ENCODE measurements at regions not wholly inside any gene's neighbourhood (a gene's known extent, or its start where the extent isn't known, plus 50 kb on each side); places are given as distances from the start of the nearest gene placed in this dataset.
"Not testable (repeated sequence)": the region's sequence is repeated elsewhere in the genome, so short reads cannot be mapped to it uniquely, and the experiment has no call there.

DNA sequence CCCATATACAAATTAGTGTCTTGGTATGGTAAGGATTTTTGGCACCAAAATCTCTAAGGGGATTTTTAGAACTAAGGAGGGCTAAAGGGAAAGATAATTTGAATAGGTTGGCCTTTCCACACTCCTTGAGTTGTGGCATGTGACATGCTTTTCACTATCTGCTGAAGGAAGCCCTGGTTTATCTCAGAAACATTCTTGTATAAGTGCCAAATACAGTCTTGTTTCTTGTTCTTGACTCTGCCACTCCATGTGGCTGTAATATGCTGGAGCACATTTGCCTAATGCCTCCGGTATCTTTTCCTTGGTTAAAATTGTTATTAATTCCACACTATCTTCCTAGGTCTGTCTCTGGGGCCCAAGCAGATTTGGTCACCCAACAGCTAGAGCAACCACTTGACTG, 457.0 kb downstream of the USP25 start:
- no peak for DNase-seq

GRCh38 chr21:16187603-16188301, 458.0 kb downstream of the USP25 start:
- DNase-seq: no peak

DNA sequence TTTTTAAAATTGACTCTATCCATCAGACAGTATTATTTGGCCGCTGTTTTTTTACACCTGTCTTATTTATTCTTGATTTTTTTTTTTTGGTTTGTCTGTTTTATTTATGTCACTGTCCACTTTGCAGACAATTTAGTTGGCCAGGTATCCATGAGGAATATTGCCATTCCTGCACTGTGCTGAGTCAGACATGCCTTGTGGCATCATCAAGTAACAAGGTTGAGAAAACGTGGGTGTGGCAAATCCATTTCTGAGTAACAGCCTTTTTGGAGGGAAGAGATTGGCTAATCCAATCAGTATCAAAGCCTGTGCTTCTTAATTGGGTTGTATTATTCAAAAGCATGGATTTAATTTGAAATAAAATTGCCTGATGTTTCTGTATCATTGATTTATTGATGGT, 463.1 kb downstream of the USP25 start:
- no peak for DNase-seq

DNA sequence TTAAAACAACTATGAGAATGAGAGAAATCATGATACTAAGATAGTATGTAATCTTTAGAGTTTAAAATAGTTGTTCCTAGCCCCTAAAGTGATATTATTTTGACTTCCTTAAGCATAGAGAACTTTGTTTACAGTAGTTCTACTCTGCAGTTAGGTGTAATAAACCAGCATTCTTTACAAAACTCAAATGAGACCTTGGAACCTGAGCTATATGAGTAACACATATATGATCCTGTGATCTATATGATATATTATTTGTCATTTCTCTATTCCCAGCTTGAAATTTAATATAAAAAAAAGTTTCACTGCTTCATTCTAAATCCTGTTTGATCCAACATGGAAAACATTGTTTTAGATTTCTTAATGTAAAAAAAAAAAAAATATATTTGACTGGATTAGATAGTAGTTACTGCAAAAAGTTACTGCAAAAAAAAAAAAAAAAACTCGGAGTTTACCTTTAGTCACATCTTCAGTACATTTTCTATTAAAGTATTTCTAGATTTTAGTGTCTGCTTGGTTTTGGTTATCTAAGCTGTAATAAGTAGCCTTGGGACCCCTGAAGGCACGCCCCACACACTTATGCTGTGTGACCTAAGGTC, 463.8 kb downstream of the USP25 start:
- DNase-seq: no peak

GRCh38 chr21:16194095-16194787, 464.5 kb downstream of the USP25 start:
- DNase-seq: peak; percentile 56

- no peak for DNase-seq
Observed at GRCh38 chr21:16194788-16195537, 465.2 kb downstream of the USP25 start.

- DNase-seq: peak; percentile 13
Observed at GRCh38 chr21:16195538-16195910, 465.7 kb downstream of the USP25 start.

- DNase-seq: no peak
Observed at GRCh38 chr21:16196001-16196400, 466.2 kb downstream of the USP25 start.

DNA sequence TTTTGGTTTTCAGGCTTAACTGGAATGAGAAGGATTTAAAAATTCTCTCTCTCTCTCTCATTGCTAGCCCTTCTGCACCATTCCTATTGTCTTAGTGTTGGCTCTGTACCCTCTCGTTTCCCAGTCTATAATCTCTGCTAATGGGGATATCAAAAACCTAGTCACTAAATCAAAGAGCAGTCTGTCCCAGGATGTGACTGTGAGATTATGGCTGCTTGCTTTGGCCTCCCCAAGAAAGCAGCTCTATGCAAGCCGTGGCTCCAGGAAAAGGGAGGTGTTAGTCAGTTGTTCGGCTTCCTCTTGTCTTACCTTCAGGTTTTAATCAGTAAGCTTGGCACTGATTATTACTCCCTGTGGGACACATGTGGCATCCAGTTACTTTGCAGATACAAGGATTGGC, 468.8 kb downstream of the USP25 start:
- DNase-seq: no peak

DNA sequence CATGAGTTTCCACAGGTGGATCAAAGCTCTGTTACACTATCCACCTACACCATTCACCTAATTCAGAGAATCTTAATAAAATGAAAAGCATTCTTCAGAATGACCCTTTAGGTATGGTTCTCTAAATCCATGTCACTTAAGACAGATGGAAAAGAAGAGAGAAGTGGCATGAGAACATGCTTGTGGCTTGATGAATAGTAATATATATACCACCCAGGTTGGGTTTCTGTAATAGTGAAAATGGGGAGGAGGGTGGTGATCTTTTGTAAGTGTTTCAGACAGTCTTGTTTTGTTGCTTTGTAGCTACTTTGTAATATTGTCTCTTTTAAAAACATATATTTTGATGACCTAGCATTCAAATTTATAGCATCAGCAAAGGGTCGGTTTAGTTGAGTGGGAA, 469.8 kb downstream of the USP25 start:
- DNase-seq: no peak

DNA sequence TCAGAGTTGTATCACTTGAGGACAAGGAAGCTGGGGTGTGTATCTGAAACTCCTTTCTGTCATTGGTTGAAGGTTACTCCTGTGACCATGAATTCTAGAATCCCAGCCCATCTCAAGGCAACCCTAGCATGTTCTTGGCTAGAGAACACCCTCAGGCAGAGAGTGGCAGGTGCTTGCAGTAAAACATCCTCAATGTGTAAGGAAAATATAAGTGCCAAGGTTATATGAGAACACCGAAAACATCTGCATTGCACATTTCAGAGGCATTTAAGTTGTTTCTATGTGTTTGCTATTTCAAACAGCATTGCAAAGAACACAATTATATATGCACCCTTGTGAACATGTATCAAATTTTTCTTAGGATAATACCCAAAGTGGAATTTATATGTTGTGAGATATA, 471.9 kb downstream of the USP25 start:
- DNase-seq: no peak

DNA sequence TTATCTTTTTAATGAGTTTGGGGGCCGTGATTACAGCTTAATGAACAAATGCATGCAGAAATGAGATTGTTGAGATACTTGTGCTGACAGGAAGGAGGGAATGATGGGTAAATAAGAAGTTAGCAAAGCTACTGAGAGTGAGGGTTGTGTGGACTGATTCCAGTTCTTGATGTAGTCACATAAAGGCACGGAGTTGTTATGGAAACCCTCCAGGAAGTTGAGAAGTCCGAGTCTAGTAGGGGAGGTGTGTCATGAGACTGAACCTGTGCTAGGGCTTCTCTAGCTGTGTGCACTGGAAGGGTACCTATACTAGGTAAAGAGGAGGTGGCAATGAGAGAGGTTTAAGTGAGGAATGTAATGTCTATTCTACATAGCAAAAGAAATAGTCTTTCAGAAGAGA, 475.7 kb downstream of the USP25 start:
- DNase-seq: no peak

- DNase-seq: no peak
Observed at GRCh38 chr21:16211339-16212303, 481.8 kb downstream of the USP25 start.

GRCh38 chr21:16213518-16213917, 483.7 kb downstream of the USP25 start:
- no peak for DNase-seq

- DNase-seq: no peak
Observed at GRCh38 chr21:16215193-16215592, 485.4 kb downstream of the USP25 start.

DNA sequence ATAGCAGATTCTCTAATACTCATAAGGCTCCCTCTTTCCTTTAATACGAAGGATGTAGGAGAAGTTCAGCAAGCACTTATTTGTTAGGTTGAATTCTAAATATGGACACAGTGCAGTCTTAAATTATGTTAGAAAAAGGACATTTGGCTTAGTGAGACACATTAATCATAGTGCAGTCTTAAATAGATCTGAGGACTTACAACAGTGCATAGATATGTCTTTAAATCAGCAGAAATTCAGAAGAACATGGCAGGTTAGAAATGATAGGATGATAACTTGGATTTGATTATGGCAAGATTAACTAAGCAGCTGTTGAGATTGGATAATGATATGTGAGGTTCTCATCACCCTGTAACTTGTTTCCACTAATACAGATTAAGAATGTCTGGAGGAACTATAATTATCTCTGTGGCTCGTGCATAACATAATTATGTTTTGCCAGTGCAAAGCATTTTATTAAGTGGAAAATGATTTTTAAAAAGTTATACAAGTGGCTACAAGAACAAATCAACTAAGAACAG, 485.9 kb downstream of the USP25 start:
- no peak for DNase-seq

- DNase-seq: no peak
Observed at GRCh38 chr21:16216288-16216962, 486.6 kb downstream of the USP25 start.

DNA sequence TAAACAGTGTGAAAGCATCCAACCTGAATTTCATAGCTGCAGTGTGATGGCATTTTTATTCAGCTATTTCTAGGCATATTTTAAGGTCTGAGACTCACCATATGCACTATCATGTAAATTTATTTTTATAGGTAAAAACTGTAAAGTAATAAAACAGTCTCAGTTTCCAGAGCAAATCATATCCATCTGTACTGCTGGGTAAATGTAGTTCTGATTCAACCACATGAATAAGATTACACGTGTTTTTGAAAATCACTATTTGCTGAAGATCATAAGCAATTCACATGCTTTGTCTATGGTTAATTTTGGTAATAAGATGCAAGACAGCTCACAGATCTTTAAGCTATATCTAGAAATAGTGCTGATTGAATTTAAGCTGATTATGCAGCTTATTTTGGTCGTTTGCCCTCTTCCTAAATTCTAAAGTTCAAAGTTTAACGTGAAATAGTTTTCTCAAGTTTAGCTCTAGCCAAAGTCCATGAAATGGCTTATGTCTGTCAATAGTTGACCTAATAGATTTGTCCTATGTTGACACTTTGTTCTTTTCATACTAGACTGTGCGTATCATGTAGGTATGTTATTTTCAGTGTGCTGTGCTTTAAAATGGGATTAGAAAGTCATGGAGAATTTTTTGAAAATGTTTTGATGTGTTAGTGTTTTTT, 489.0 kb downstream of the USP25 start:
- no peak for DNase-seq

GRCh38 chr21:16224756-16225155, 495.0 kb downstream of the USP25 start:
- not testable (repeated sequence) for DNase-seq

- DNase-seq: no peak
Observed at GRCh38 chr21:16239659-16240265, 510.0 kb downstream of the USP25 start.

GRCh38 chr21:16241016-16241415, 511.2 kb downstream of the USP25 start:
- DNase-seq: no peak
